Calu3 (cell line): ENCODE measurements at regions not wholly inside any gene's neighbourhood (a gene's known extent, or its start where the extent isn't known, plus 50 kb on each side); places are given as distances from the start of the nearest gene placed in this dataset.

Experiments used
- BruUV-seq: library from RNA; stranded (reverse); fragments of 400-500 nt; replicated peaks from 2 replicates; lab custom pipeline; 2021; lab: Mats Ljungman, UMichigan
- CTCF ChIA-PET: fragments of 300-600 bp; sonication (Branson Sonifier 250); formaldehyde crosslinking; loops from one replicate; lab custom pipeline; 2022; ENCODE audit warnings: antibody characterized with exemption; lab: Charles Lee
- DNase-seq: peaks from one replicate; pipeline ENCODE4 v3.0.0; 2022
- H3K27ac Mint-ChIP-seq: one replicate; pipeline ENCODE4 v1.8.0; 2022; ENCODE audit warnings: mixed read lengths; ENCODE audit not compliant: unreplicated experiment
- H3K27me3 Mint-ChIP-seq: one replicate; pipeline ENCODE4 v1.8.0; 2022; ENCODE audit warnings: mixed read lengths; ENCODE audit not compliant: unreplicated experiment
- H3K36me3 Mint-ChIP-seq: one replicate; pipeline ENCODE4 v1.8.0; 2022; ENCODE audit warnings: mild to moderate bottlenecking, moderate library complexity, mixed read lengths; ENCODE audit not compliant: insufficient read depth, unreplicated experiment
- H3K4me1 Mint-ChIP-seq: one replicate; pipeline ENCODE4 v1.8.0; 2022; ENCODE audit warnings: mild to moderate bottlenecking, low read depth, mixed read lengths; ENCODE audit not compliant: unreplicated experiment
- H3K4me3 Mint-ChIP-seq: one replicate; pipeline ENCODE4 v1.8.0; 2022; ENCODE audit warnings: mild to moderate bottlenecking, low read depth, moderate library complexity, mixed read lengths; ENCODE audit not compliant: unreplicated experiment
- H3K9me3 Mint-ChIP-seq: one replicate; pipeline ENCODE4 v1.8.0; 2022; ENCODE audit warnings: low read depth, mixed read lengths; ENCODE audit not compliant: unreplicated experiment
- intact Hi-C: fragments of 100-400 bp; cut with micrococcal nuclease; formaldehyde crosslinking; loops from one replicate; pipeline ENCODE4 v1.10.0; 2022; ENCODE audit not compliant: unreplicated experiment
- TF ChIP-seq, protein P1 (sequence below): fragments of 200-600 bp; IDR thresholded peaks from one replicate; pipeline ENCODE4 v1.8.0; 2022; ENCODE audit warnings: antibody characterized with exemption; ENCODE audit not compliant: unreplicated experiment

DNA sequence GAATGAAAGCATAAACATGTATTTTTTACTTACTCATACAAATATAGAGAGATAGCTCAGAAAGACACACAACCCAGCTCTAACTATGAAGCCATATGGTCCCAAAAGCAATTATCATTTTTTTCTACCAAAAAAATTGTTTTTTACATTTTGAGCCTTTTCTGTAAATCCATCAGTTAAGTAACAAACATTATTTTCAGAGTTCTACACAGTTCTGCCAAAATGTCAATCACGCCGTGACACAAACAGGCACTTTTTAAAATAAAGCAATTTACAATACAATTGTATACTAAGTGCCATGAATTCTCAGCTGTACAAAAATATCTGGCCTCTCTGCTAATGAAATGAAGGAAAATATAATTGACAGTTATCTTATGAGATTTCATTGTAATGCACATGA lies 201.4 kb upstream of the ID4 start:
- H3K36me3 Mint-ChIP-seq, result no peaks in the 10 kb centered on the region
- TF ChIP-seq, protein P1, sequence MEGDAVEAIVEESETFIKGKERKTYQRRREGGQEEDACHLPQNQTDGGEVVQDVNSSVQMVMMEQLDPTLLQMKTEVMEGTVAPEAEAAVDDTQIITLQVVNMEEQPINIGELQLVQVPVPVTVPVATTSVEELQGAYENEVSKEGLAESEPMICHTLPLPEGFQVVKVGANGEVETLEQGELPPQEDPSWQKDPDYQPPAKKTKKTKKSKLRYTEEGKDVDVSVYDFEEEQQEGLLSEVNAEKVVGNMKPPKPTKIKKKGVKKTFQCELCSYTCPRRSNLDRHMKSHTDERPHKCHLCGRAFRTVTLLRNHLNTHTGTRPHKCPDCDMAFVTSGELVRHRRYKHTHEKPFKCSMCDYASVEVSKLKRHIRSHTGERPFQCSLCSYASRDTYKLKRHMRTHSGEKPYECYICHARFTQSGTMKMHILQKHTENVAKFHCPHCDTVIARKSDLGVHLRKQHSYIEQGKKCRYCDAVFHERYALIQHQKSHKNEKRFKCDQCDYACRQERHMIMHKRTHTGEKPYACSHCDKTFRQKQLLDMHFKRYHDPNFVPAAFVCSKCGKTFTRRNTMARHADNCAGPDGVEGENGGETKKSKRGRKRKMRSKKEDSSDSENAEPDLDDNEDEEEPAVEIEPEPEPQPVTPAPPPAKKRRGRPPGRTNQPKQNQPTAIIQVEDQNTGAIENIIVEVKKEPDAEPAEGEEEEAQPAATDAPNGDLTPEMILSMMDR, result no peak
- no TSS peak for BruUV-seq
- H3K9me3 Mint-ChIP-seq, result peaks cover 13% of the 10 kb centered on the region
- no peaks in the 10 kb centered on the region for H3K27me3 Mint-ChIP-seq
- no peak for DNase-seq
- no peak overlapping the region for H3K27ac Mint-ChIP-seq
- intact Hi-C loops, result no loop called here
- CTCF ChIA-PET, result no interaction called here
- H3K4me1 Mint-ChIP-seq, result no peaks in the 10 kb centered on the region
- no peak overlapping the region for H3K4me3 Mint-ChIP-seq

DNA sequence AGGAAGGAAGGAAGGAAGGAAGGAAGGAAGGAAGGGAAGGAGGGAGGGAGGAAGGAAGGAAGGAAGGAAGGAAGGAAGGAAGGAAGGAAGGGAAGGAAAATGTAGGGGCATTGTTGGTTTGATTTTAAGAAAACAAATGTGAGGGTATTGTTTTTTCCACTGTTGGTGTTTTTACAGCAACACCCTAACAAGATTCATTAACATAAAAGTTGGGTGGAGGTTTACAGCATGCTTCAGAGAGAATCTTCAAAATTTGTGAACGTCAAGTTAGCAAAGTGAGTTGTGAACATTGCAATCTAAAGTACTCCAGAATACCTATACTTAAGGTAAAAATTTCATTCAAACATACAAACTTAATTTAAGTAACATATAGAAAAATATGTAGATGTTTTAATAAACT lies 200.2 kb upstream of the ID4 start:
- intact Hi-C loops, result no loop called here
- H3K27me3 Mint-ChIP-seq, result no peaks in the 10 kb centered on the region
- no peak overlapping the region for H3K4me3 Mint-ChIP-seq
- TF ChIP-seq, protein P1, result no peak
- H3K36me3 Mint-ChIP-seq, result no peaks in the 10 kb centered on the region
- no peak overlapping the region for H3K27ac Mint-ChIP-seq
- H3K9me3 Mint-ChIP-seq, result peaks cover 12% of the 10 kb centered on the region
- no peak for DNase-seq
- no peaks in the 10 kb centered on the region for H3K4me1 Mint-ChIP-seq
- CTCF ChIA-PET, result no interaction called here
- no TSS peak for BruUV-seq

- Mint-ChIP-seq H3K27ac (no peak overlapping the region), H3K27me3 (no peaks in the 10 kb centered on the region), H3K4me3 (no peak overlapping the region), H3K4me1 (no peaks in the 10 kb centered on the region), H3K36me3 (no peaks in the 10 kb centered on the region), H3K9me3 (peaks cover 8% of the 10 kb centered on the region)
- TF ChIP-seq, protein P1, result no peak
- CTCF ChIA-PET, result interaction anchor here (0.5 kb wide), 1 partner anchor 55 kb away, joined by 3 read pairs; no protein-coding TSS in a partner anchor
- no peak for DNase-seq
- intact Hi-C loops, result no loop called here
- no TSS peak for BruUV-seq
Observed at GRCh38 chr6:19638931-19639330, 198.2 kb upstream of the ID4 start.

- Mint-ChIP-seq H3K9me3 (peaks cover 11% of the 10 kb centered on the region), H3K4me3 (no peak overlapping the region), H3K27me3 (no peaks in the 10 kb centered on the region), H3K36me3 (no peaks in the 10 kb centered on the region), H3K4me1 (no peaks in the 10 kb centered on the region), H3K27ac (no peak overlapping the region)
- intact Hi-C loops, result no loop called here
- TF ChIP-seq, protein P1, result no peak
- DNase-seq, result no peak
- CTCF ChIA-PET, result interaction anchor here (0.7 kb wide), 1 partner anchor 430 kb away, joined by 3 read pairs; no protein-coding TSS in a partner anchor
- BruUV-seq, result no TSS peak
Observed at GRCh38 chr6:19643287-19643686, 193.9 kb upstream of the ID4 start.
